ENCODE measurements at regions not wholly inside any gene's neighbourhood (a gene's known extent, or its start where the extent isn't known, plus 50 kb on each side); places are given as distances from the start of the nearest gene placed in this dataset.

DNA sequence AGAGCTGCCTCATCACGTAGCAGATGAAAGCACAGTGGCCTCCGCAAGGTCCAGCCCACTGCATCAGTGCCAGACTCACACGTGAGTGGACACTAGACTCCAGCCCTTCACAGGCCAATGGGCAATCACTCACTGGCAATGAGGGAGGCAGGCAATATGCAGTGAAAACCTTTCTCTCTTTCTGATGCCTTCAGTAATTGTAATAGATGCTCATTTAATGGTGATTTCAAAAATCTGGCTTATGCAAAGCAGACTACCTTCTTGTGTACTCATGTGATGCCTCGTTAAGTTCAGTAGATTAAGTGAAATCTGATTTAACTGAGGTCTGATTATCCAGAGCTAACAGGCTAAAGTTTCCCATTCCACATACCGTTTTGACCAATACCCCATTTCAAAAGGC is 546.9 kb downstream of the MIAT start:
- H3K4me2 ChIP-seq (ENCODE audit: low read length): no peak overlapping the region
- H3K27ac ChIP-seq (ENCODE audit: low read depth, low read length): no peak overlapping the region
- H4K8ac ChIP-seq (ENCODE audit: low read depth, low read length): no peak overlapping the region

GRCh38 chr22:27204817-27205216 is 547.4 kb downstream of the MIAT start:
- H3K4me2 ChIP-seq (ENCODE audit: low read length): no peak overlapping the region
- H2BK15ac ChIP-seq (replicated peaks; ENCODE audit: low read depth): no peak overlapping the region
- no peaks in the 10 kb centered on the region for H3K4me1 ChIP-seq (ENCODE audit: control insufficient read depth, low read depth, low read length)
- DNase-seq: no peak
- H3K56ac ChIP-seq (ENCODE audit: low read length): no peak overlapping the region
- H3K9ac ChIP-seq (ENCODE audit: low read length): no peak overlapping the region
- H4K8ac ChIP-seq (ENCODE audit: low read depth, low read length): no peak overlapping the region
- no peak overlapping the region for H3K18ac ChIP-seq (ENCODE audit: low read length)
- H4K5ac ChIP-seq (ENCODE audit: low read length): no peak overlapping the region
- no CpG with 5 or more reads among the region's 4 CpGs for WGBS (ENCODE audit: extremely low coverage, insufficient coverage, low lambda C conversion rate)
- H3K4me3 ChIP-seq (ENCODE audit: low read length): no peak overlapping the region
- no peak overlapping the region for H3K27ac ChIP-seq (ENCODE audit: low read depth, low read length)
- no peaks in the 10 kb centered on the region for H3K79me2 ChIP-seq (ENCODE audit: control insufficient read depth, insufficient read depth, low read length)
- no peak overlapping the region for H3K4ac ChIP-seq (ENCODE audit: low read depth, low read length)
- H2BK5ac ChIP-seq (ENCODE audit: low read length): no peak overlapping the region
- H2BK120ac ChIP-seq (ENCODE audit: low read depth, low read length): no peak overlapping the region
- no peaks in the 10 kb centered on the region for H3K27me3 ChIP-seq (ENCODE audit: insufficient read depth, low read length, poor library complexity)
- H2AK5ac ChIP-seq (ENCODE audit: low read length): no peak overlapping the region
- H3K36me3 ChIP-seq (ENCODE audit: control insufficient read depth, insufficient read depth, low read length): no peaks in the 10 kb centered on the region
- H3K23ac ChIP-seq (ENCODE audit: low read length): no peak overlapping the region
- H3K79me1 ChIP-seq (ENCODE audit: low read length): no peaks in the 10 kb centered on the region

More for the DNA sequence above, 546.9 kb downstream of the MIAT start:
- no peak for DNase-seq
- Histone ChIP-seq H3K4ac (ENCODE audit: low read depth, low read length) (no peak overlapping the region), H2BK120ac (ENCODE audit: low read depth, low read length) (no peak overlapping the region), H3K36me3 (ENCODE audit: control insufficient read depth, insufficient read depth, low read length) (no peaks in the 10 kb centered on the region), H3K4me1 (ENCODE audit: control insufficient read depth, low read depth, low read length) (no peaks in the 10 kb centered on the region), H2BK15ac (replicated peaks; ENCODE audit: low read depth) (no peak overlapping the region), H3K79me1 (ENCODE audit: low read length) (no peaks in the 10 kb centered on the region), H2BK5ac (ENCODE audit: low read length) (no peak overlapping the region), H3K27me3 (ENCODE audit: insufficient read depth, low read length, poor library complexity) (no peaks in the 10 kb centered on the region), H4K5ac (ENCODE audit: low read length) (no peak overlapping the region), H3K18ac (ENCODE audit: low read length) (no peak overlapping the region), H3K23ac (ENCODE audit: low read length) (no peak overlapping the region), H3K9ac (ENCODE audit: low read length) (no peak overlapping the region), H2AK5ac (ENCODE audit: low read length) (no peak overlapping the region), H3K4me3 (ENCODE audit: low read length) (no peak overlapping the region), H3K56ac (ENCODE audit: low read length) (no peak overlapping the region), H3K79me2 (ENCODE audit: control insufficient read depth, insufficient read depth, low read length) (no peaks in the 10 kb centered on the region)
- WGBS (ENCODE audit: extremely low coverage, insufficient coverage, low lambda C conversion rate): no CpG with 5 or more reads among the region's 5 CpGs

GRCh38 chr22:27205492-27206373 is 548.3 kb downstream of the MIAT start:
- no peak for DNase-seq
- Histone ChIP-seq H3K9ac (ENCODE audit: low read length) (no peak overlapping the region), H4K8ac (ENCODE audit: low read depth, low read length) (no peak overlapping the region), H3K4me3 (ENCODE audit: low read length) (no peak overlapping the region), H3K79me2 (ENCODE audit: control insufficient read depth, insufficient read depth, low read length) (no peaks in the 10 kb centered on the region), H3K56ac (ENCODE audit: low read length) (no peak overlapping the region), H3K36me3 (ENCODE audit: control insufficient read depth, insufficient read depth, low read length) (no peaks in the 10 kb centered on the region), H3K79me1 (ENCODE audit: low read length) (no peaks in the 10 kb centered on the region), H3K4me1 (ENCODE audit: control insufficient read depth, low read depth, low read length) (no peaks in the 10 kb centered on the region), H3K4ac (ENCODE audit: low read depth, low read length) (no peak overlapping the region), H2BK120ac (ENCODE audit: low read depth, low read length) (no peak overlapping the region), H3K4me2 (ENCODE audit: low read length) (no peak overlapping the region), H3K27me3 (ENCODE audit: insufficient read depth, low read length, poor library complexity) (no peaks in the 10 kb centered on the region), H2AK5ac (ENCODE audit: low read length) (no peak overlapping the region), H2BK15ac (replicated peaks; ENCODE audit: low read depth) (no peak overlapping the region), H3K27ac (ENCODE audit: low read depth, low read length) (no peak overlapping the region), H3K23ac (ENCODE audit: low read length) (no peak overlapping the region), H4K5ac (ENCODE audit: low read length) (no peak overlapping the region), H3K18ac (ENCODE audit: low read length) (no peak overlapping the region), H2BK5ac (ENCODE audit: low read length) (no peak overlapping the region)
- no CpG with 5 or more reads among the region's 9 CpGs for WGBS (ENCODE audit: extremely low coverage, insufficient coverage, low lambda C conversion rate)

- H3K23ac ChIP-seq (ENCODE audit: low read length): no peak overlapping the region
- no peak overlapping the region for H3K4me2 ChIP-seq (ENCODE audit: low read length)
- no peak for DNase-seq
- H3K27me3 ChIP-seq (ENCODE audit: insufficient read depth, low read length, poor library complexity): no peaks in the 10 kb centered on the region
- H4K8ac ChIP-seq (ENCODE audit: low read depth, low read length): no peak overlapping the region
- no peak overlapping the region for H3K4ac ChIP-seq (ENCODE audit: low read depth, low read length)
- H2AK5ac ChIP-seq (ENCODE audit: low read length): no peak overlapping the region
- no peak overlapping the region for H2BK5ac ChIP-seq (ENCODE audit: low read length)
- H4K5ac ChIP-seq (ENCODE audit: low read length): no peak overlapping the region
- H3K27ac ChIP-seq (ENCODE audit: low read depth, low read length): no peak overlapping the region
- no peak overlapping the region for H3K18ac ChIP-seq (ENCODE audit: low read length)
- no peak overlapping the region for H2BK15ac ChIP-seq (replicated peaks; ENCODE audit: low read depth)
- no peak overlapping the region for H3K56ac ChIP-seq (ENCODE audit: low read length)
- no peak overlapping the region for H3K4me3 ChIP-seq (ENCODE audit: low read length)
- WGBS (ENCODE audit: extremely low coverage, insufficient coverage, low lambda C conversion rate): no CpG with 5 or more reads among the region's 4 CpGs
- H3K9ac ChIP-seq (ENCODE audit: low read length): no peak overlapping the region
- H3K4me1 ChIP-seq (ENCODE audit: control insufficient read depth, low read depth, low read length): no peaks in the 10 kb centered on the region
- no peaks in the 10 kb centered on the region for H3K36me3 ChIP-seq (ENCODE audit: control insufficient read depth, insufficient read depth, low read length)
- H3K79me1 ChIP-seq (ENCODE audit: low read length): no peaks in the 10 kb centered on the region
- no peak overlapping the region for H2BK120ac ChIP-seq (ENCODE audit: low read depth, low read length)
- H3K79me2 ChIP-seq (ENCODE audit: control insufficient read depth, insufficient read depth, low read length): no peaks in the 10 kb centered on the region
These were observed 549.2 kb downstream of the MIAT start for GRCh38 chr22:27206374-27207133.

DNA sequence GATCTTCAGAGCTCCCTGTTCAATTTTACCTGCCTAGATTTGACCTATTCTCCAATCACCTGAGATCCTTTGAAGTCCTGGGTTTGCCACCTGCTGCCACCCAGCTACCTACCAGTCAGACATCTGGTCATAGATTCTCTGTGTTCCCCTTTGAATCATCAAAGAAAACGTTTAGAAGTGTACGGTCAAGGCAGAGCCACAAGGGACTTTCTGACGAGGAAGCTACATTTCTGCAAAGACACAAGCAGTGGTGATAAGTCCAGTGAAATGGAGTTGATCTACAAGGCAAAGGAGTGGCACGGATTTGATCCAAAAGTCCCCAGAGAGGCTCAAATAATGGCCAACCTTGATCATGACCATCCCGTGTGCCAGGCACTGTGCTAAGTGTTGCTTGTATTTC is 549.9 kb downstream of the MIAT start:
- Histone ChIP-seq H3K4ac (ENCODE audit: low read depth, low read length) (no peak overlapping the region), H3K27me3 (ENCODE audit: insufficient read depth, low read length, poor library complexity) (no peaks in the 10 kb centered on the region), H4K5ac (ENCODE audit: low read length) (no peak overlapping the region), H3K27ac (ENCODE audit: low read depth, low read length) (no peak overlapping the region), H3K56ac (ENCODE audit: low read length) (no peak overlapping the region), H2AK5ac (ENCODE audit: low read length) (no peak overlapping the region), H3K23ac (ENCODE audit: low read length) (no peak overlapping the region), H3K36me3 (ENCODE audit: control insufficient read depth, insufficient read depth, low read length) (no peaks in the 10 kb centered on the region), H2BK15ac (replicated peaks; ENCODE audit: low read depth) (no peak overlapping the region), H3K9ac (ENCODE audit: low read length) (no peak overlapping the region), H2BK120ac (ENCODE audit: low read depth, low read length) (no peak overlapping the region), H3K4me2 (ENCODE audit: low read length) (no peak overlapping the region), H3K18ac (ENCODE audit: low read length) (no peak overlapping the region), H3K79me1 (ENCODE audit: low read length) (no peaks in the 10 kb centered on the region), H3K79me2 (ENCODE audit: control insufficient read depth, insufficient read depth, low read length) (no peaks in the 10 kb centered on the region), H4K8ac (ENCODE audit: low read depth, low read length) (no peak overlapping the region), H3K4me1 (ENCODE audit: control insufficient read depth, low read depth, low read length) (no peaks in the 10 kb centered on the region), H3K4me3 (ENCODE audit: low read length) (no peak overlapping the region), H2BK5ac (ENCODE audit: low read length) (no peak overlapping the region)
- WGBS (ENCODE audit: extremely low coverage, insufficient coverage, low lambda C conversion rate): no CpG with 5 or more reads among the region's 5 CpGs
- DNase-seq: no peak

Data from mesendoderm (in vitro differentiated cells).